Activated CD4-positive, alpha-beta T cell treated with anti-CD3 and anti-CD28 coated beads, Interleukin-10, Interleukin-2, amounts not matched to agents 100 ng/mL and 50 ng/mL, durations not matched to agents 16 hours and 8 hours (primary cell): ENCODE measurements at regions not wholly inside any gene's neighbourhood (a gene's known extent, or its start where the extent isn't known, plus 50 kb on each side); places are given as distances from the start of the nearest gene placed in this dataset.

ENCODE experiments used
- DNase-seq: peaks from one replicate; pipeline ENCODE4 v3.0.0-alpha.2; 2020

DNA sequence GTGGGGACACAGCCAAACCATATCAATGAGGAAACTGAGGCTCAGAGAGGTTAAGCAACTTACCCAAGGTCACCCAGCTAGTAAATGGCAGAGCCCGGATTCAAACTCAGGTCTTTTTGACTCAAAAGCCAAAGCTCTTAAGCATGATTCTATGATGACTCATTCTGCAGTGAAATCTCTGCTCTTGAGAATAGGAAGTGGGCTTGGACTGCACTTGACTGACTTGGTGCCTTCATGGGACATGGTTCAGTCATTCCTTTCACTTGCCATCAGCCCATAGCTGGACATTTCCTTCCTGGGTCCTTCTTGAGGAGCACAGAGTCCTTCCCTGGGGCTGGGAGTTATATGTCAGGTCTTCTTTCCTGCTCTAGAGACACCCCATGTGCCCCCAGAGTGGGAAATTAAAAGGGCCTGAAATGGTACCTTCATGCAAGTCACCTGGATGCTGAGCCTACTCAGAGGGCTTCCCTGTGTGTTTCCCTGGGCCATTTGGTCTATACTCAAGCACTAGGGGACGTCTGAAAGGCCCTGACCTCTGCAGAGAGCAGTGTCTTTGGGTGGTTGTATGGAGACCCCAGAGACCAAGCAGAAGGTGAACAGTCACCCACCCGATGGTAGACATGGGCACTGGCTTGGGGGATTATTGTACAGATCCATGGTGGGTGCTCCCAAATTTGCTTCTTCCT, 62.4 kb upstream of the SDK1 start:
- DNase-seq = no peak

DNA sequence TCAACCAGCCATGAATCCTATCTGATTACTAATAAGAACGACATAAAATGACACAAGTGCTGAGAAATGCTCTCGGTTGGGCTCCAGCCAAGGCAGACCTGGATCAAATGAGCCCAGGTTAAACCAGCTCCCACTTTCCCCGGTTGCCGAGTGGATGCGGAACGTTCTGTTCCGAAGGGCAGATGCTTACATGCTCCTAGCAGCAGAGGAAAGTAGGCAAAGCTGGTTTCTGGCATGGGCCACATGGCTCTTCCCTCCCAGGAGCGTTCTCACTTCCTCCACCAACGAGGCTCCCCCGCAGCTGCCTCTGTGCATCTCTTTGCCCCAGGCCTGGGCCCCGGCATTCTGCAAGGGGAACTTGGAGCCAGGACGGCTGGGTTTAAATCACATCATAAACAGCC, 61.8 kb upstream of the SDK1 start:
- no peak for DNase-seq

DNA sequence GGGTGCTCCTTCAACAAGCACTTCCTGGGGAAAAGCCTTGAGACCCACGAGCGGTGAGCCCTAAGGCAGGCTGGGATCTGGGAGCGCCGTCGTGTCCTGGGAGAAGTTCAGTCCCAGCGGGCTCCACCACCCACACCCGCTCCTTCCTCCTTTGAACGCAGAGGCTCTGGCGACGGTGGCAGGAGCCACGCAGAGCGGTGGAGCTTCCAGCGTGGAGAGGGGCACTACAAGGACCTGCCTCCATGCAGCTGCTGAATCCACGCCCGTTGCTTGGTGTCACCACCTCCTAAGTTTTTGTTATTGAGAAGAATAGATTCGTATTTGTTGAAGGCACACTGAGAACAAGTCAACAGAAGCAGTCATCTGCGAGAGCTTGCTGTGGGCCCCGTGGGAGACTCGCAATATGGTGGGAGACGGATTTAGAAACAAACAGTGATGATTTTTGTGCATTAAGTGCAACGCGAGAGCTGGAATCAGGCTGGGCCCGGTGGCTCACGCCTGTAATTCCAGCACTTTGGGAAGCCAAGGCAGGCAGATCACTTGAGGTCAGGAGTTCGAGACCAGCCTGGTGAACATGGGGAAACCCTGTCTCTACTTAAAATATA, 60.1 kb upstream of the SDK1 start:
- no peak for DNase-seq

DNA sequence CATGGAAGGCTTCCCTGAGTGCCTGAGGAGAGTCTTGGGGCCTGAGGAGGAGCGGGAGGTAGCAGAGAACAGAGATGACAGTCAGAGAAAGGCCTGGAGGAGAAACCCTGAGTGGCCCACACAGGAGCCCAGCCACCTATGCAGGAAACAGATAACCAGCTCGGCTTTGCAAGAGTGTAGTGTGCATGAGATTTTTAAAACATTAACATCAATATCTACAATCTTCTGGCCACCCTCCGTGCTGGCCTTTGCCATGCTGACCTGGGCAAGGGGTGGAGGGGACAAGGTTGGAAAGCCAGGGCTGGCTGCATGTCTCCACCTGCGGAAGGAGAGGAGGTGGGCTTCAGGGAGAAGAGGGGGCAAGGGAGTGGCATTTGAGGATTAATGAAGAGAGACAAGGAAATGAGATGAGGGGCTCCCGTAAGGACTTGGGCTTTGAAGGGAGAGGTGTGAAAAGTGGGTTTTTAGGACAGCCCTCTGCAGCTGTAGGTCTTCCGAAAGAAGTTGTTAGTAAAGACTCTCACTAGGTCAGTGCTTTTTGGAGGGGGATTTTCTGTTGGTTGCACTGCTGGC, 59.3 kb upstream of the SDK1 start:
- no peak for DNase-seq

- DNase-seq = no peak
These were observed 58.6 kb upstream of the SDK1 start for GRCh38 chr7:3242398-3242972.

DNA sequence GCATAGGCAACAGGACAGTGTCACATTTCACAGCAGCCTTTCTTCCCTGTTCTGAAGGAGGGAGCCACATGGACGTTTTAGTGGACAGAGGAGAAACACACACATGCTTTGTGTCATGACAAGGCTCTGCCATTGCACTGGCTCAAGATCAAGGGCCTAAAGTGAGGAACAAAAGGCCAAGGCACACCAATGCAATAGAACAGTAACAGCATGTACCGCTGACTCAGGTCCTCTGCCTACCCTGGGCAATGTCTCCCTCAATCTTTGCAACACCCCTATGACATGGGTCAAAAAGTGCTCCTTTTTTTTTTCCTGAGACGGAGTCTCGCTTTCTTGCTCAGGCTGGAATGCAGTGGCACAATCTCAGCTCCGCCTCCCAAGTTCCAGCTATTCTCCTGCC, 57.8 kb upstream of the SDK1 start:
- no peak for DNase-seq

DNA sequence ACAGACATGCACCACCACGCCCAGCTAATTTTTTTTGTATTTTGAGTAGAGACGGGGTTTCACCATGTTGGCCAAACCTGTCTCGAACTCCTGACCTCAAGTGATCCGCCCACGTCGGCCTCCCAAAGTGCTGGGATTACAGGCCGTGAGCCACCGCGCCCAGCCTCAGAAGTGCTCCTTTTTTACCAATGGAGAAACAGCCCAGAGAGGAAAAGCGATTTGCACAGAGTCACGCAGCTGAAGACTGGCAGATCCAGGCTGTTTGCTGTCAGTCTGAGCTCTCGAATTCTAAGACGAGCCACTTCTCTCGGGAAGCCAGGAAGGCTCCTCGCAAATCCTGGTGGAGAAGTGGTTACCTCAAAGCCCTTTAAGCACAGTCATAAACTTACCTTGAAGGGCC, 57.4 kb upstream of the SDK1 start:
- no peak for DNase-seq

GRCh38 chr7:3244241-3244814, 56.7 kb upstream of the SDK1 start:
- DNase-seq = no peak

GRCh38 chr7:3245077-3245476, 56.0 kb upstream of the SDK1 start:
- no peak for DNase-seq

DNA sequence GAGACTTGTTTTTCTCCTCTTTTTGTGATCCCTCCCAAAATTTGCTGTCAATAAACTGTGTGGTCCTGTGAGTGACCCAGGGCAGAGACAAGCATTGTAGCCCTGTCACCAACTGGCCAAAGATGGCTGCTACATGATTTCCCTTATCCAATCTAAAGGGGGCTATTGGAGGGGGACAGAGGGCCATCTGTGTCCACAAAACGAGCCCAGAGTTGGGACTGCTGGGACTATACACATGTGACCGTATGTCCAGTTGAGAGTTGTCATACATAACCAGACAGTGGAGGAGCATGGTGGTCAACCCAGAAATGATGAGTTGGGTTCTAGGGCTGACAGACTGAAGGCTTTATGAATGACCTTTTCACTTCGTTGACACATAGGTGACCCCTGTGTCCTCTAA, 55.3 kb upstream of the SDK1 start:
- DNase-seq = no peak

GRCh38 chr7:3246127-3246526, 54.9 kb upstream of the SDK1 start:
- no peak for DNase-seq

- no peak for DNase-seq
These were observed 54.4 kb upstream of the SDK1 start for GRCh38 chr7:3246651-3247050.

- DNase-seq = peak; percentile 68
These were observed 50.3 kb upstream of the SDK1 start for GRCh38 chr7:3250725-3251124.
